ENCODE measurements at regions not wholly inside any gene's neighbourhood (a gene's known extent, or its start where the extent isn't known, plus 50 kb on each side); places are given as distances from the start of the nearest gene placed in this dataset.

- TF ChIP-seq CTCF (IDR thresholded peaks at IDR 0.05; ENCODE audit: low read depth, low read length) (no peak), MAX (IDR thresholded peaks at IDR 0.05; ENCODE audit: low read depth, low read length) (no peak), POLR2A (IDR thresholded peaks at IDR 0.05; ENCODE audit: extremely low read depth, insufficient read length) (no peak), MYC (IDR thresholded peaks at IDR 0.05; ENCODE audit: low read depth, low read length) (no peak)
Observed at GRCh38 chr3:102586485-102586884, 151.7 kb downstream of the ZPLD1 start.

Data from NB4 (cell line).